ENCODE measurements at regions not wholly inside any gene's neighbourhood (a gene's known extent, or its start where the extent isn't known, plus 50 kb on each side); places are given as distances from the start of the nearest gene placed in this dataset.

- TF ChIP-seq CTCF (IDR thresholded peaks at IDR 0.05): no peak
- no peak for TF ChIP-seq POLR2A (IDR thresholded peaks at IDR 0.05)
Measured at GRCh38 chr14:71507681-71508080, 424.5 kb upstream of the RGS6 start.

Data from lower leg skin (tissue), 3 donors.